NCI-H1105 treated with DMSO at 0.1 percent for 48 hours (cell line): ENCODE measurements at regions not wholly inside any gene's neighbourhood (a gene's known extent, or its start where the extent isn't known, plus 50 kb on each side); places are given as distances from the start of the nearest gene placed in this dataset.

Experiments
- DNase-seq: peaks from one replicate; lab custom pipeline; 2025; lab: John Stamatoyannopoulos, UW

DNA sequence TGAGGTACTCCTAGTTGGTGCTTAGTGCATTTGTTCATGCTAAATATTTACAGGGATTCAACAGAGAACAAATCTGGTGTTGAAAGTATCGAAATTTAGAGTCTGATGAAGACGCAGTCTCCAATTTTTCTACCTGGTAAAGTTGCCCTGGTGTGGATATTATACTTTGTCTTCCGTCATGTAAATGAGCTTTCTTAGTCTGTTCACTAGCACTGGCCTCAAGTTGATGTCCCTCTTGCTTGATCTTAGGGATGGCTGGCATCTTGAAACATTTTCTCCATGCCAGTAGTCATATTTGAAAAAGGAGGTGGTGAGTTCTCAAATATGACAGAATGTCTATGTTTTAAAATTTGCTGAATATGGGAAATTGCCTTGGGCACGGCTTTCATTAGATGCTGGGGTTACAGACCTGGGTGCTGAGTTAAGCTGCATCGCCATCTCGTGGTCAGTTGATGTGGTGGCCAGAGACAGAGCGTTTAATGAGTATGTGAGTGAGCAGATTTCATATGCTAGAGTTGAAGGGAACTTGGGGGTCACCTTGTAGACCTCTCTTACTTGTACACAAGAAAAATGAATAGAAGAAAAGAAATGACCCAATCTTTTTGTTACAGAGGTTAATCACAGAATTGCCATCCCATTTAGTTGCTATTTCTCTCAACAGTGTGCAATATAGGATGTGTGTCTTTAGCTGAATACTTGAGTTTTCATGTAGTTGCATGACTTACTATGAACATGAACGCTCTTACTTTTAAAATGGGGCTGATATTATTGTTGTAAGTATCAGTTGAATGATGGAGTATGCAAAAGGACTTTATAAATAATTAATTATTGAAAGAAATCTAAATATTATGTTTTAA, 172.8 kb upstream of the DCN start:
- peak; percentile 68 for DNase-seq

DNA sequence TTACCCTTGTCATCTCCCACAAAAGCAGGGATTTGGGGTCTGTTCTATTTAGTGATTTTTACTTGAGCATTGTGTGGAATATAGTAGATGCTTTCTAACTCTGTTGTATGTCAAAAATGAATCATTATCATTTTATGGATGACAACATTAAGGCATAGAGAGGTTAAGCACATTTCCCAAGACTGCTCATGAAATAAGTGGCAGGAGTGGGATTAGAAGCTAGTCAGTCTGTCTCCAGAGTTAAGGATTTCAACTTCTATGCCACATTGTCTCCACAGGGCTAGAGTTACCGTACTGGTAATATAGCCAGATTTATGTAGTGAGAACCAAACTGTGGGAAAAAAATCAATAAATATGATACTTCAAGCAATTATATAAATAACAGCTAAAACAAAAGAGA, 170.6 kb upstream of the DCN start:
- no peak for DNase-seq

- no peak for DNase-seq
Observed at GRCh38 chr12:91349476-91349875, 166.9 kb upstream of the DCN start.

DNA sequence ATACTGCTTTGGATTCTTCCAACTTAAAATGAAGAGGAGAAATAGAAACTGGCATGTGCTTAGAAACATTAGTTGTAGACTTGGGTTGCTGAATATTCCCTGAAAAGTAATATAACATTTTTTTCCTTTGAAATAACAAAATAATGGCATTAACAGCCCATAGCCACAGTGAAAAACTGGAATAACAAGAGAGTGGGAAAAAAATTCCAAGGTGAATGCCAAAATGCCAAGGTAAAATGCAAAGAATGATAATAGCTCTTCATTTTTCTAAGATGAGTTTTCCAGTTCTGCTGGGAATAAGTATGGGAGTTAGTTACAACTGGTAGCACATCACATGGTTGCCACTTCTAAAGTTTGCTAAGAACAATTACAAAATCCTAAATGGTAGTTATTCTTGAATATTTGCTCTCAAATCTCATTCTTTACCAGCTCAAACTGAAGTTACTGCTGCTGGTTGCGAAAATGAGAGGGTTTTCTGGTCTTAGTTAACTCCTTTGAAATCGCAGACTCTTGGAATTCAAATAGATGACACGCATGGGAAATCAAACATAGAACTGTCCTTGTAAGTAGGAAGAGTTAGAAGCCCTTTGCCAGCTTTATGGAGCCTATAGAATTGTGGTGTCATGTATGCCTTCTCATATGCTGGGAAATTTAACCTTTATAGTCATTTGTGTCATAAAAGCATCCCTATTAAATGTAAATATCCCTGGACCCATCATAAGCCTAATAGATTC, 165.0 kb upstream of the DCN start:
- no peak for DNase-seq

DNA sequence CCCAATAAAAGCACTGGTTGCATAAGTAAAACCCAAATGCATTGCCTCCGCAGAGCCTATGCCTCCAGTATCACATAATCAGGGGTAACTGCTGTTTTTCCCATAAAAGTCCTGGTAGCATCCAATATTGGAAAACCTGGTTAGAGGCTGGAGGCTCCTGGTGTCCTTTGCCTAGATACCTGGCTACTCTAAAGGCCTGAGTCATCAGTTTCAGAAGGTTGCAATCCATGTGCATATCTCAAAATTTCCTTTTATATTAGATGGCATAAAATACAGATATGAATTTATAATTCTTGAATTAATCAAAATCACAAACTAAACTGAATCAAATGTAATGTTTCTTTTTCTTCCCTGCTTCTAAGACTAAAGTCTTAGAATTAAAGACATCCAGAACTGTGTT, 164.2 kb upstream of the DCN start:
- no peak for DNase-seq

DNA sequence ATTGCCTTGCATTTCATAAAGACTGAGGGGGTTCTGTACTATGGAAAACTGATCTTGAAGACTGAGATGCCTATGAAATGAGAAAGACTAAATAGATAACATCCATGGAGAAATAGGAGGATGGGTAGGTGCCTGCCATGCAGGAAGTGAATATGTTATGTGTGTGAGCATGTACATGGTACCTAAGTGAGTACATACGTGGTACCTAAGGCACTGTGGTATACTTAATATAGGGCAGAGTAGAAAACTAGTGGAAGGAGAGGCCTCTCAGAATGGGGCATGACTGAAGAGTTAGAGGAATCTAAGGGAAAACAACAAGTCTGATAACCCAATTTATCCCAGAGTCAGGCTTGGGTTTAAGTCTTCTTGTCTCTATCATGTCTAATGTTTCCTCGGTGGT, 161.8 kb upstream of the DCN start:
- DNase-seq = no peak

- no peak for DNase-seq
Observed at GRCh38 chr12:91343010-91343409, 160.4 kb upstream of the DCN start.

DNA sequence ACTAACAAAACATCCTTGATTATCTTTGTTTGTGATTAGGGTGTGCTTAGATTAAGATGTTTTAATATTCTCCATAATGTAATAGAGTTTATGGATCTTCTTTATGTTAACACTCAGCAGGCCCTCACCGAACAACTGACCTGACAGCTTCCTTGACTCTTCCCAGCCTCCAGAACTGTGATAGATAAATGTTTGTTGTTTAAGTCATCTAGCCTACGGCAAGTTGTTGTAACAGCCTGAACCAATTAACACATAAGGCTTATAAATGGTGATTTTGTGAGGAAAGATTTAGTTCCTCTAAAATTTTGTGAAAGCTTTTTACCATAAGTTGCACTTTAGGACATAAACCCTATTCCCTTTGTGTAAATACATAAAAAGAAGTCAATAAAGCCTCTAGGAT, 156.5 kb upstream of the DCN start:
- no peak for DNase-seq

DNA sequence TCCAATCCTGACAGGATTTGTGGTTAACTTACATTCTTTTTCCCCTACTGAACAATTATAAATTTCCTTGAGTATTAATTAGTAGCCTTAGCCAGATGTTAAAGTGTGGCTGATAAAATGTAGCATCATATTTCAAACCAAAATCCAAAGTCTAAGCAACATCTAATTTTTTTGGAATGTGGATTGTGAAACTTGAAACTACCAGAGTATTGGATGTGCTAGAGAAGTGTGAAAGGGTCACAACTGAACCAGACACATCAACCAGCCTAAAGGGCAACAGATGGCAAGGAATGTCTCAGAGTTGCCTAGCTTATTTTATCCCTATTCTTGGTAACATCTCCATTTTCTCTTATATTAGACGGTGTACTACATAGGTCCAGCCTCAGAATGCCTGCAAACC, 153.1 kb upstream of the DCN start:
- DNase-seq = no peak

DNA sequence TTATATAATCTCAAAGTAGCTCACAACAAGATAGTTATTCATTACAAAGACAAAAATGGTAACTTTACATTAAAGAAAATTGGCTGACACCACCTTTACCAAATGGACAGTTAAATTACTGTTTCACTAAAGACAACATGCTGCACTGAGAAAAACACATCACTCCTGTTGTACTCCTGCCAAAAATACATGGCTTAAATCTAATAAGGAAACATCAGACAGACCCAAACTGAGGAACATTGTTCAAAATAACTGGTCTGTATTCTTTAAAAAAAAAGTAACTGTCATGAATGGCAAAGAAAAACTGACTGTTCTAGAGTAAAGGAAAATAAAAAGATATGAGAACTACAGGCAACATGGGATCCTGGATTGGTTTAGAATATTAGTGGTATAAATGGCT, 151.3 kb upstream of the DCN start:
- DNase-seq = no peak

DNA sequence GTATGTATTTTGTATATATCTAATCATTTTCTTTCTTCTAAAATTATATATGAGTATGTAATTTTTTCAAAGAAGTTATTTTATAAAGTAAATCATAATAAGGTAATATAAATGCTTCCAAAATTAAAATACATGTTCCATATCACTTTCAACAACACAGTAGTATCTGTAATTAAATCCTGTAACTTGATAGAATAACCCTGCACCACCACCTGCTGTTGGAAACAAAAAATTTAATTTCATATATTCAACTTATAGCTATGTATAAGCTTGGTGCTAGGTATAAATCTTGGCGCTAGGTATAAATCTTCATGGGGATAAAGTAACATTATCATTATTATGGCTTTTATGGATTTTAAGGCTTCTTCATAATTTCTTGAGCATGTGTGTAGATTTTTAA, 149.7 kb upstream of the DCN start:
- DNase-seq = peak; percentile 32

DNA sequence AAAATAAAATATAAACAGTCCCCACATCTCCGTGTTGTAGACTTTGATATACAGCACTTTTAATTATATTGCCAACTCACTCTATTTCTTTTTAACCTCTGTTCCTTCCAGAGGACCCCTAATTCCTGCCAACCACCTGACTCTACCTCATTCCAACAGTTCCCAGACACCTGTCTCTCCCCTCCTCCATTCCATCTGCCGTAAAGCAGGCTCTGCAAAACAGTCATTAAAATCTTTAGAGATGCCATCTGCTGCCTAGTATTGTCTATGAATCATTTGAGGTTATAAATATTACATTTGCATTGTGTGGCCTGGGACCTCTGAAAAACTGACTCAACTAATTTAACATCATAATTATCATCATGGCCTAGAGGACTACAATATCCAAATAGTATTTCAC, 148.8 kb upstream of the DCN start:
- DNase-seq = peak; percentile 83

DNA sequence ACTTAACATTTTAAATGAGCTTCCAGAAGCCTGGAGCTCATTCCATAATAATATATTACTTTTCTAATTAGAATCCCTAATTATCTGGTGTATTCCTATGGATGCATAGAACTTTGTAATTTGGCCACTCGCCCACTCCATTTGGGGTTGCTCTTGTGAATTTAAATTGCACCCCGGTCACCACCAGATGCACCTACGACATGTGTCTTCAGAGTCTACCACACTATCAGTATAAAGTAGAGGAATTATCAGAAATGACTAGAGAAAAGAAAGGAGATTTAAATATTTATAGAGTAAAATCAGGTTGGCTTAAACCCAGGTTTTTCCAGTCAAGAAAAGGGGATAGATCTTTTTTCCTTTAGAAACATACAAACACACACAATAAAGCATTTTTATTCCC, 145.8 kb upstream of the DCN start:
- DNase-seq = no peak

GRCh38 chr12:91327889-91328288, 145.3 kb upstream of the DCN start:
- peak; percentile 18 for DNase-seq

GRCh38 chr12:91327131-91327530, 144.5 kb upstream of the DCN start:
- DNase-seq = no peak

- peak; percentile 52 for DNase-seq
Observed at GRCh38 chr12:91326058-91327027, 143.7 kb upstream of the DCN start.

GRCh38 chr12:91320999-91321398, 138.4 kb upstream of the DCN start:
- no peak for DNase-seq

DNA sequence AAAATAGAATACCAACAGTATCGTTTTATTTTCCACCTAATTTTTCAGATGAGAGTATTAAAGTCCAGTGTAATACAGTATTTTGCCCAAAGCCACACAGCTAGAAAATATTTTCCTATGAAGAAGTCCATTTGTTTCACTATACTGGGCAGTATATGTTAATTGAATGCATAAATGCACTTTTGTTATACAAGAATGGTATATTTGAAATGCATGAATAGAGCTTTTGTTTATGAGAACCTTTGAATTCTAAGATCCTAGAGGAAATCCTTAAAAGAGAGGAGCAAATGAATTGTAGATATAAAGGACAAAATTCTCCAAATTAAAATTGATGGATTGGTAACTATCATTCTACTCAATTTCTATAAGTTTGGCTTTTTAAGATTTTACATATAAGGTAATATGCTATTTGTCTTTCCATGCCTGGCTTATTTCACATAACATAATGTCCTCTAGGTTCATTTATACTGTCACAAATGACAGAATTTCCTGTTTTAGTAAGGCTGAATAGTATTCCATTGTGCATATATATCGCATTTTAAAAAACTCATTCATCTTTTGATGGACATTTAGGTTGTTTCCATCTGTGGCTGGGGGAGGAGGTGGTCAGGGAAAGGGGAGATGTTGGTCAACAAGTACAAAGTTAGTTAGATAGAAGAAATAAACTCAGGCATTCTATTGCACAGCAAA, 136.6 kb upstream of the DCN start:
- DNase-seq = no peak

DNA sequence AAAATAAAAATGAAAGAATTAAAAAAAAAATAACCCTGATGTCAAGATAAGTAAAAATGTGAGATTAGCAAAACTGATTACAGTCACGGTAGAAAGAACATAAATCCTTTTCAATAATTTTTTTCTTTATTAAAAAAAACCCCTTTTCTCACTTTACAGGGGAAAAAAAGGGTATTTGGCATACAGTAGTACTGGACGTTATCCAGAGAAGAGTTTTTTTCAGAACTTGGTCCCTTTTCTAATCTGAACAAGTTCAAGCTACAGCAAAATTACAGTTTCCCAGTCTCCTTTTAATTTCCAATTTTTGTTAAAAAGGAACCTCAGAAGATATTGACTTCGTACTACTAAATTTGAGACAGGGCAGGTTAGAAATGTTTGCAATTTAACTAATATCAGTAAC, 134.7 kb upstream of the DCN start:
- DNase-seq = no peak

GRCh38 chr12:91316907-91317269, 134.3 kb upstream of the DCN start:
- no peak for DNase-seq

DNA sequence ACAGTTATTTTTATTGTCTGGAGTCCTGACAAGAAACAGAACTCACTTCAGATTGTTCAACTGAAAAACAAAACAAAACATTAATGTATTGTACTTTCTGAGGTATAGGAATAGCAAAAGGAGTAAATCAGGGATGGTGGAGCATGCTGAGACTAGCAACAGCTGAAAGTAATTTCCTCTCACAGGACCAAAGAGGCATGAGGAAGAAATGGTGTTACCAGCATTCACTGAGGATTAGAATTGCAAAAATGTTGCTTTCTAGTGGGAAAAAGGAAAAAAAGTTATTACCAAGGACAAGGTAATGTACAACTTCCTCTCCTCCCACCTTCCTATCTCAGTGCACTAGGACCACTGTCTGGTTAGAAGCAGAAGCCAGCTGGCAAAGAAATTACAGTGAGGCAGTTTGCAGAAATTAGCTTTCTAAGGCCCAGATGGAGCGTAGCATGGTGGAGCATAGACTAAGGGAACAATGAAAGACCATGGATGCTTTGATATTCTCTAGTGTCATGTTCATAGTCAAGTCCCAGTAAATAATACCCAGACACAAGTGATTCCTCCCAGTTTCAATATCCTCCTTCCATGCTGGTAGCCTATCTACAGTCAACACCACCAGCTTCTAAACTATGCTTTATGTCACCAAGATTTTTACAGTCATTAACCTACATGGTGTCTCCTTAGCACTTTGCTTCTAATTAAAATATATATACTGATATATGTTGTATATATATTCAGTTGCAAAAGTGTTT, 133.7 kb upstream of the DCN start:
- no peak for DNase-seq
